Brain microvascular endothelial cell (primary cell): ENCODE measurements at regions not wholly inside any gene's neighbourhood (a gene's known extent, or its start where the extent isn't known, plus 50 kb on each side); places are given as distances from the start of the nearest gene placed in this dataset.

Experiments used
- DNase-seq: peaks from one replicate; pipeline ENCODE4 v3.0.0-alpha.2; 2020
- H3K27ac ChIP-seq: fragments of 250-450 bp; sonication (Bioruptor Pico); 2 replicates; pipeline ENCODE4 v1.5.1; 2020; ENCODE audit warnings: mild to moderate bottlenecking, moderate library complexity
- H3K27me3 ChIP-seq: fragments of 250-450 bp; sonication (Bioruptor Pico); replicated peaks from 2 replicates; pipeline ENCODE4 v1.5.1; 2020; ENCODE audit warnings: mild to moderate bottlenecking
- H3K36me3 ChIP-seq: fragments of 250-450 bp; sonication (Bioruptor Pico); replicated peaks from 2 replicates; pipeline ENCODE4 v1.5.1; 2020; ENCODE audit warnings: mild to moderate bottlenecking
- H3K4me3 ChIP-seq: 2 replicates; pipeline ENCODE4 v1.5.1; 2011; ENCODE audit warnings: low read depth, mild to moderate bottlenecking, control low read depth, low read length, moderate library complexity
- CTCF ChIP-seq: IDR thresholded peaks from 2 replicates; pipeline ENCODE4 v1.5.1; 2011; ENCODE audit warnings: low read depth, mild to moderate bottlenecking, moderate library complexity, low read length, control low read depth, inconsistent platforms; ENCODE audit errors: missing control alignments
- in situ Hi-C: cut with HindIII; loops from 2 replicates; pipeline ENCODE4 v1.10.0; 2017; ENCODE audit warnings: low sequenced_read_pairs, low pct_ligation_motif_present

GRCh38 chr13:34019870-34020269 lies 201.9 kb downstream of the RFC3 start:
- in situ Hi-C loops = no loop called here
- Histone ChIP-seq H3K27ac (no peak overlapping the region), H3K4me3 (no peak overlapping the region), H3K36me3 (no peaks in the 10 kb centered on the region), H3K27me3 (no peaks in the 10 kb centered on the region)
- DNase-seq = no peak
- no peak for TF ChIP-seq CTCF

GRCh38 chr13:34020388-34020787 lies 202.4 kb downstream of the RFC3 start:
- Histone ChIP-seq H3K36me3 (no peaks in the 10 kb centered on the region), H3K4me3 (no peak overlapping the region), H3K27ac (no peak overlapping the region), H3K27me3 (no peaks in the 10 kb centered on the region)
- in situ Hi-C loops = no loop called here
- TF ChIP-seq CTCF = no peak
- DNase-seq = no peak

- no peak for TF ChIP-seq CTCF
- Histone ChIP-seq H3K4me3 (no peak overlapping the region), H3K27ac (no peak overlapping the region), H3K27me3 (no peaks in the 10 kb centered on the region), H3K36me3 (no peaks in the 10 kb centered on the region)
- in situ Hi-C loops = no loop called here
- no peak for DNase-seq
These were observed 203.7 kb downstream of the RFC3 start for GRCh38 chr13:34021619-34022018.

- in situ Hi-C loops = no loop called here
- no peak overlapping the region for H3K4me3 ChIP-seq
- H3K36me3 ChIP-seq = no peaks in the 10 kb centered on the region
- no peaks in the 10 kb centered on the region for H3K27me3 ChIP-seq
- no peak for TF ChIP-seq CTCF
- DNase-seq = peak; percentile 86
- H3K27ac ChIP-seq = peak overlapping the region; percentile 25
These were observed 207.8 kb downstream of the RFC3 start for GRCh38 chr13:34025746-34026145.

GRCh38 chr13:34026308-34026707 lies 208.4 kb downstream of the RFC3 start:
- Histone ChIP-seq H3K27me3 (no peaks in the 10 kb centered on the region), H3K36me3 (no peaks in the 10 kb centered on the region), H3K27ac (peak overlapping the region; percentile 25), H3K4me3 (no peak overlapping the region)
- no peak for TF ChIP-seq CTCF
- no peak for DNase-seq
- in situ Hi-C loops = no loop called here
